AG04449 (cell line): ENCODE measurements at regions not wholly inside any gene's neighbourhood (a gene's known extent, or its start where the extent isn't known, plus 50 kb on each side); places are given as distances from the start of the nearest gene placed in this dataset.
"Not testable (repeated sequence)": the region's sequence is repeated elsewhere in the genome, so short reads cannot be mapped to it uniquely, and the experiment has no call there.

Source experiments
- CTCF ChIA-PET: fragments of 350-600 bp; formaldehyde crosslinking; extraction: SDS; loops from one replicate; lab custom pipeline; 2021; ENCODE audit warnings: antibody characterized with exemption; lab: Yijun Ruan, JAX
- POLR2A ChIA-PET: fragments of 400-600, 350-600 bp; formaldehyde crosslinking; extraction: SDS; loops from one replicate; lab custom pipeline; 2020; ENCODE audit warnings: antibody characterized with exemption, inconsistent platforms; lab: Yijun Ruan, JAX
- DNase-seq: peaks from one replicate; pipeline ENCODE4 v3.0.0-alpha.2; 2010; ENCODE audit warnings: low read depth, low spot score
- H3K4me3 ChIP-seq: 2 replicates; pipeline ENCODE4 v1.5.1; 2011; ENCODE audit warnings: low read depth, mild to moderate bottlenecking, control low read depth, low read length
- TF ChIP-seq, protein P1 (sequence below): IDR thresholded peaks from one replicate; pipeline ENCODE4 v1.5.1; 2011; ENCODE audit warnings: mild to moderate bottlenecking, moderate library complexity, low read length, control low read depth, inconsistent platforms; ENCODE audit not compliant: insufficient read depth; ENCODE audit errors: missing control alignments

DNA sequence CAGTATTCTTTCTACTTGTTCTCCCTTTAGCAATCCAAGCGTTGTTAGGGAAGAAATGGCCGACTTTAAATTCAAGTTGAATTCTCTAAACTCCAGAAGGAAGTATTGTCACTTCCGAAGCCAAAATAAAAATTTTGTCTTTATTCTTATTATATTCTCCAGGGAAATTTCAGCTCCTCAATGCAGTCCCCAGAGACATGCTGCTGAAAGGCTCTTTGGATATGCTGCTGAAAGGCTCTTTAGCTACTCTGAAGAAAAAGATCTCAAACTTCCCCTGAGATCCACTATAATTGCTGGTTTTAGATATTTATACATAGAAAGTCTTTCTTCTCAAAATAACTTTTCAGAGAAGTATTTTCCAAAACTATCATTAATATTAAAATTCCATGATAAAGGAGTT is 92.3 kb upstream of the PARP8 start:
- no peak overlapping the region for H3K4me3 ChIP-seq
- POLR2A ChIA-PET, result no interaction called here
- TF ChIP-seq, protein P1, sequence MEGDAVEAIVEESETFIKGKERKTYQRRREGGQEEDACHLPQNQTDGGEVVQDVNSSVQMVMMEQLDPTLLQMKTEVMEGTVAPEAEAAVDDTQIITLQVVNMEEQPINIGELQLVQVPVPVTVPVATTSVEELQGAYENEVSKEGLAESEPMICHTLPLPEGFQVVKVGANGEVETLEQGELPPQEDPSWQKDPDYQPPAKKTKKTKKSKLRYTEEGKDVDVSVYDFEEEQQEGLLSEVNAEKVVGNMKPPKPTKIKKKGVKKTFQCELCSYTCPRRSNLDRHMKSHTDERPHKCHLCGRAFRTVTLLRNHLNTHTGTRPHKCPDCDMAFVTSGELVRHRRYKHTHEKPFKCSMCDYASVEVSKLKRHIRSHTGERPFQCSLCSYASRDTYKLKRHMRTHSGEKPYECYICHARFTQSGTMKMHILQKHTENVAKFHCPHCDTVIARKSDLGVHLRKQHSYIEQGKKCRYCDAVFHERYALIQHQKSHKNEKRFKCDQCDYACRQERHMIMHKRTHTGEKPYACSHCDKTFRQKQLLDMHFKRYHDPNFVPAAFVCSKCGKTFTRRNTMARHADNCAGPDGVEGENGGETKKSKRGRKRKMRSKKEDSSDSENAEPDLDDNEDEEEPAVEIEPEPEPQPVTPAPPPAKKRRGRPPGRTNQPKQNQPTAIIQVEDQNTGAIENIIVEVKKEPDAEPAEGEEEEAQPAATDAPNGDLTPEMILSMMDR, result no peak
- CTCF ChIA-PET, result no interaction called here
- DNase-seq, result no peak

DNA sequence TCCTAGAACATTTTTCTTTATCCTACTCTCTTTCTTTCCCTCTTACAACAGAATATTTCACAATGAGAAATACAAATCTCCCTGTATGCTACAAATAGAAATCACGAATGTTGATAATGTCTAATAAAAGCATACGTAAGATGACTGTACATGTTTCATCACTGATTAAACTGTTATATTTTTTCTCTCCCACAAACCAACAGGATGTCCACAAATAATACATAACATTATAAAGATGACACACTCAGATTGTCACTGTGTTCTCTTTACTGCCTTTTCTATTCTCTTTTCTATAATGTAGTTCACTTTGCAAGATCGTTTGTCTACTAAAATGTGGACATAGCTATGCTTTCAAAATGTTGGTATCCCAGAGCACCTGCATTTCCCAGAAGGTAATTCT is 90.7 kb upstream of the PARP8 start:
- ChIA-PET POLR2A (no interaction called here), CTCF (no interaction called here)
- TF ChIP-seq, protein P1, result no peak
- no peak for DNase-seq
- H3K4me3 ChIP-seq, result no peak overlapping the region

DNA sequence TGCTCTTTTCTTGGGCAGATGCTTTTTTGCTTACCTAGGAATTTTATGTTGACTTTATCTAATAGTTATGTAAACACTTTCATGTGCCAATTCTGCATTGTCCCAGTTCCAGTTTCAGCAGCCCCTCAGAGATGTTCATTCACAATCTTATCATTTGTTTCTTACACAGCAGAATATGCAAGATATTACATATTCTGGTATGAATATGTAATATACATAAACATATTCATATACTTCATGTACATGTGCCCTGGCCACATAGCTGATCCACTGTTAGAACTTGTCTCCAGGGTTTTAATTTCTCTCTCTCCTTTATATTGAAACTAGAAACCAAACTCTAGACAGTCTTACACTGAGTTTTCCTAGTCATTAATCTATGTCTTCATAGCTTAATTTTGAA is 90.2 kb upstream of the PARP8 start:
- ChIA-PET POLR2A (no interaction called here), CTCF (no interaction called here)
- TF ChIP-seq, protein P1, result no peak
- DNase-seq, result no peak
- H3K4me3 ChIP-seq, result no peak overlapping the region

DNA sequence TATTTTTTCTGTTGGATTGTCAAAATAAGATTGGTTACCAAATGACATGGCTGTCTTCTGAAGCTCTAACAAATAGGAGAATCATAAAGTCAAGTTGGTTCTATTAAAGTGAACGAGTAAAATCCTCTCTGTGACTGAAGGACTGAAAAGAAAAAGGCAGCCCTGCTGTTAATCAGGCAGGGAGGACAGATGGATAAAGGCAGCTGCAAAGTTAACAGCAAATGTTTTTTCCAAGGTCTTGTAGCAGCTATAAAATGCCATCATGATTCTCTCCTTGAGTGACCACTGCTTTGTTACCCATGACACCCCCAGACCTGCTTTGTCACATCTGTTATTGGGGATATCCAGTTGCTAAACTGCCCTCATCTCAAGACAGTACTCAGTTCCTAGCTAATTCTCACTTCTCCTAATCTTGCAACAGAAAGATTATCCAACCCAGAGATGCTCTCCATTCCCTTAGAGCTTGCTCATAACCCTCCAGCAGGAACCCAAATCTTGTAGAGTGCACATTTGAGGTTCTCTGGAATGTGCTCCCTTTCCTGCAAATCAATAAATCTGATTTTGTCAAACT is 89.7 kb upstream of the PARP8 start:
- no peak for DNase-seq
- TF ChIP-seq, protein P1, result no peak
- no peak overlapping the region for H3K4me3 ChIP-seq
- POLR2A ChIA-PET, result no interaction called here
- CTCF ChIA-PET, result no interaction called here

- ChIA-PET CTCF (no interaction called here), POLR2A (no interaction called here)
- no peak overlapping the region for H3K4me3 ChIP-seq
- DNase-seq, result no peak
- TF ChIP-seq, protein P1, result no peak
Measured at GRCh38 chr5:50580506-50580905, 85.9 kb upstream of the PARP8 start.

DNA sequence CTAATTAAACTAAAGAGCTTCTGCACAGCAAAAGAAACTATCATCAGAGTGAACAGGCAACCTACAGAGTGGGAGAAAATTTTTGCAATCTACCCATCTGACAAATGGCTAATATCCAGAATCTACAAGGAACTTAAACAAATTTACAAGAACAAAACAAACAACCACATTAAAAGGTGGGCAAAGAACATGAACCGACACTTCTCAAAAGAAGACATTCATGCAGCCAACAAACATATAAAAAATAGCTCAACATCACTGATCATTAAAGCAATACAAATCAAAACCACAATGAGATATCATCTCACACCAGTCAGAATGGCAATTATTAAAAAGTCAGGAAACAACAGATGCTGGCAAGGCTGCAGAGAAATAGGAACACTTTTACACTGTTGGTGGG is 84.6 kb upstream of the PARP8 start:
- DNase-seq, CTCF ChIA-PET, POLR2A ChIA-PET, H3K4me3 ChIP-seq: not testable (repeated sequence)

DNA sequence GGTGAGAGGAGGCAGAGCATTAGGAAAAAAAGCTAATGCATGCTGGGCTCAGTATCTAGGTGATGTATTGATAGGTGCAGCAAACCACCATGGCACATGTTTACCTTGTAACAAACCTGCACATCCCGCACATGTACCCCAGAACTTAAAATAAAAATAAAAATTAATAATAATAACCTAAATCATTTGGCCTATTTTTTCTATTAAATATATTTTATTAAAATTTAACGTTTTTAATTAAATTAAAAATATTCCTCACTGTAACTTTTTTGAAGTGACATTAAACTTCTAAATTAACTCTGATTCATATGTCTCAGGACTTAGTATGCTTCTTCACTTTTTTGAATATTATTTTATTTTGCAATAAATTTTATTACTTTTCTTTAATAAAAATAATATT is 83.7 kb upstream of the PARP8 start:
- H3K4me3 ChIP-seq, result no peak overlapping the region
- ChIA-PET POLR2A (no interaction called here), CTCF (no interaction called here)
- TF ChIP-seq, protein P1, result no peak
- no peak for DNase-seq
